Stimulated activated CD4-positive, alpha-beta T cell treated with anti-CD3 and anti-CD28 coated beads, Interleukin-2, amount 100 ng/mL, for 24 hours (primary cell): ENCODE measurements at regions not wholly inside any gene's neighbourhood (a gene's known extent, or its start where the extent isn't known, plus 50 kb on each side); places are given as distances from the start of the nearest gene placed in this dataset.

ENCODE experiments used
- DNase-seq, 2 donors: peaks; one replicate each; pipeline ENCODE4 v3.0.0-alpha.2; 2020

DNA sequence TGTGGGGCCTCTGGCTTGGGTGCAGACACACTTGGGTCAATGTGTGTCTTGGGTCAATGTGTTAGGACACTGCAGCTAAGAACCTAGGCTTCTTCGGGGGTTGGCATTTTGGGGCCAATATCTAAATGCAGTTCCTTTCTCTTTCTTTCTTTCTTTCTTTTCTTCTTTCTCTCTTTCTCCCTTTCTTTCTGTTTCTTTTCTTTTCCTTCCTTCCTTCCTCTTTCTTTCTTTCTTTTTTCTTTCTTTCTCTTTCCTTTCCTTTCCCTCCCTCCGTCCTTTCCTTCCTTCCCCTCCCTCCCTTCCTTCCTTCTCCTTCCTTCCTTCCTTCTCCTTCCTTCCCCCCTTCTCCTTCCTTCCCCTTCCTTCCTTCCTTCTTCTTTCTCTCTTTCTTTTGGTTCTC lies 57.7 kb upstream of the OSR1 start:
- no peak for DNase-seq

- no peak for DNase-seq
These were observed 50.6 kb upstream of the OSR1 start for GRCh38 chr2:19409046-19409445.

DNA sequence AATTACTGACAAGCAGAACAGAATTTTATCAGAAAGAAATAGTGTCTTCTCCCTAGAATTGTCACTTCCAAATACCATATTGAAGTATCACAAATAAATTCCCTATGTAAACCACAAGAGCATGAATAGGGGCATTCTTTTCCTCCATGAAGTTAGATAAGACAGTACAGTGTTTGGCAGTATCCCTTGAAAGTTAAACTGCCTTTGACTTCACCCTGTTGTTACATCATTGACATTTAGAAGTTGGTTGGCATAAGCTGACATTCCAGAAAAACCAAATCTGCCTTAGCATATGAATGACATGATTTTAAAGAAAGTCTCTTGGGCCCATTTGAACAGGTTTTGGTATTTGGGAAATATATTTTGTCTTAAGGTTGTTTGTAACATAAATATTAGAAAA lies 50.2 kb upstream of the OSR1 start:
- no peak for DNase-seq
